IMR-90 (cell line): ENCODE measurements at regions not wholly inside any gene's neighbourhood (a gene's known extent, or its start where the extent isn't known, plus 50 kb on each side); places are given as distances from the start of the nearest gene placed in this dataset.

Experiments used
- ATAC-seq: fragments of 200-7000 bp; cut with Tn5 transposase; 2 replicates; pipeline ENCODE4 v1.9.1; 2020; ENCODE audit warnings: low read depth, mild to moderate bottlenecking, moderate library complexity
- BruUV-seq: library from RNA; stranded (reverse); fragments of 400-500 nt; replicated peaks from 2 replicates; lab custom pipeline; 2021; lab: Mats Ljungman, UMichigan
- CTCF ChIA-PET: fragments of 300-600 bp; formaldehyde crosslinking; extraction: SDS; loops from one replicate; lab custom pipeline; 2021; ENCODE audit warnings: antibody characterized with exemption; lab: Yijun Ruan, JAX
- POLR2A ChIA-PET: fragments of 300-600 bp; sonication (Branson Sonifier 250); formaldehyde crosslinking; loops from one replicate; lab custom pipeline; 2022; ENCODE audit warnings: antibody characterized with exemption; ENCODE audit not compliant: unreplicated experiment; lab: Charles Lee
- DNase-seq: peaks from one replicate; pipeline ENCODE4 v3.0.0; 2013
- H2AFZ ChIP-seq: replicated peaks from 2 replicates; pipeline ENCODE3; 2013; ENCODE audit warnings: low read length, mild to moderate bottlenecking; ENCODE audit not compliant: poor library complexity
- H2AK5ac ChIP-seq: 2 replicates; pipeline ENCODE4 v1.6.1; 2013; ENCODE audit warnings: low read depth, low read length, inconsistent platforms
- H2AK9ac ChIP-seq: replicated peaks from 2 replicates; pipeline ENCODE3; 2013; ENCODE audit warnings: mild to moderate bottlenecking, low read depth, low read length, moderate library complexity; ENCODE audit not compliant: poor library complexity
- H2BK120ac ChIP-seq: 2 replicates; pipeline ENCODE4 v1.6.1; 2013; ENCODE audit warnings: low read depth, low read length, inconsistent platforms
- H2BK15ac ChIP-seq: 3 replicates; pipeline ENCODE4 v1.6.1; 2013; ENCODE audit warnings: low read depth, low read length, inconsistent platforms
- H2BK20ac ChIP-seq: 2 replicates; pipeline ENCODE4 v1.6.1; 2013; ENCODE audit warnings: low read depth, mild to moderate bottlenecking, inconsistent platforms, low read length, moderate library complexity
- H2BK5ac ChIP-seq: 2 replicates; pipeline ENCODE4 v1.6.1; 2013; ENCODE audit warnings: mild to moderate bottlenecking, low read depth, low read length, inconsistent platforms; ENCODE audit not compliant: poor library complexity, severe bottlenecking
- H3K14ac ChIP-seq: replicated peaks from 2 replicates; pipeline ENCODE4 v1.6.1; 2013; ENCODE audit warnings: low read depth, low read length, inconsistent platforms
- H3K18ac ChIP-seq: 2 replicates; pipeline ENCODE4 v1.6.1; 2013; ENCODE audit warnings: low read depth, low read length, control low read depth
- H3K23ac ChIP-seq: 2 replicates; pipeline ENCODE4 v1.6.1; 2013; ENCODE audit warnings: low read depth, low read length, inconsistent platforms
- H3K27ac ChIP-seq: 2 replicates; pipeline ENCODE4 v1.5.1; 2013; ENCODE audit warnings: mild to moderate bottlenecking, control low read depth, low read length; ENCODE audit not compliant: insufficient read depth
- H3K27me3 ChIP-seq: 2 replicates; pipeline ENCODE4 v1.6.1; 2013; ENCODE audit warnings: low read length; ENCODE audit not compliant: control insufficient read depth, insufficient read depth
- H3K36me3 ChIP-seq: 2 replicates; pipeline ENCODE4 v1.6.1; 2013; ENCODE audit warnings: low read length, mixed read lengths; ENCODE audit not compliant: control insufficient read depth, insufficient read depth
- H3K4ac ChIP-seq: 2 replicates; pipeline ENCODE4 v1.6.1; 2013; ENCODE audit warnings: low read depth, low read length, inconsistent platforms
- H3K4me1 ChIP-seq: 2 replicates; pipeline ENCODE4 v1.6.1; 2013; ENCODE audit warnings: low read length, mixed read lengths; ENCODE audit not compliant: control insufficient read depth, insufficient read depth
- H3K4me2 ChIP-seq: 2 replicates; pipeline ENCODE4 v1.6.1; 2013; ENCODE audit warnings: low read depth, mild to moderate bottlenecking, control low read depth, low read length, moderate library complexity
- H3K4me3 ChIP-seq: 2 replicates; pipeline ENCODE4 v1.5.1; 2013; ENCODE audit warnings: low read depth, mild to moderate bottlenecking, control low read depth, low read length, moderate library complexity; ENCODE audit not compliant: insufficient read depth
- H3K56ac ChIP-seq: 2 replicates; pipeline ENCODE4 v1.6.1; 2013; ENCODE audit warnings: low read length, inconsistent platforms; ENCODE audit not compliant: insufficient read depth; ENCODE audit errors: extremely low read depth
- H3K79me1 ChIP-seq, 2 experiments: 2 replicates each; pipeline ENCODE4 v1.6.1; 2013; ENCODE audit warnings: low read length in 2 of 2, inconsistent platforms in 1 of 2, low read depth in 1 of 2
- H3K9ac ChIP-seq: 2 replicates; pipeline ENCODE4 v1.6.1; 2013; ENCODE audit warnings: low read depth, low read length, control low read depth
- H3K9me1 ChIP-seq: 2 replicates; pipeline ENCODE4 v1.6.1; 2013; ENCODE audit warnings: low read length, inconsistent platforms; ENCODE audit not compliant: insufficient read depth
- H3K9me3 ChIP-seq: 2 replicates; pipeline ENCODE4 v1.6.1; 2013; ENCODE audit warnings: low read length; ENCODE audit not compliant: control insufficient read depth, insufficient read depth
- H4K20me1 ChIP-seq: 2 replicates; pipeline ENCODE4 v1.6.1; 2013; ENCODE audit warnings: low read length, inconsistent platforms; ENCODE audit not compliant: insufficient read depth
- H4K5ac ChIP-seq: 2 replicates; pipeline ENCODE4 v1.6.1; 2013; ENCODE audit warnings: mild to moderate bottlenecking, low read depth, low read length, control low read depth
- H4K8ac ChIP-seq, 2 experiments: 2 replicates each; pipeline ENCODE4 v1.6.1; 2013; ENCODE audit warnings: low read depth in 2 of 2, low read length in 2 of 2, control low read depth in 1 of 2, inconsistent platforms in 1 of 2
- H4K91ac ChIP-seq: 2 replicates; pipeline ENCODE4 v1.6.1; 2013; ENCODE audit warnings: low read depth, low read length, inconsistent platforms; ENCODE audit not compliant: insufficient read depth
- BHLHE40 ChIP-seq: fragments of 150-350 bp; IDR thresholded peaks from 2 replicates; pipeline ENCODE4 v1.6.1; 2016; ENCODE audit warnings: mild to moderate bottlenecking, low read depth, low read length
- MAZ ChIP-seq: IDR thresholded peaks from 2 replicates; pipeline ENCODE4 v1.6.1; 2012; ENCODE audit warnings: low read depth, mild to moderate bottlenecking, low read length, improper control_type of control experiment, moderate library complexity, borderline replicate concordance
- NFE2L2 ChIP-seq: fragments of 150-350 bp; IDR thresholded peaks from 2 replicates; pipeline ENCODE4 v1.6.1; 2016; ENCODE audit warnings: low read depth, mild to moderate bottlenecking, low read length
- dilution Hi-C: fragments of 300-500 bp; cut with HindIII; formaldehyde crosslinking; loops from one replicate; pipeline ENCODE4 v1.14.3; 2018; ENCODE audit warnings: low sequenced_read_pairs; ENCODE audit not compliant: unreplicated experiment
- in situ Hi-C: fragments of 300-500 bp; cut with MboI; formaldehyde crosslinking; loops from 3 replicates; pipeline ENCODE4 v1.14.3; 2019; ENCODE audit warnings: low sequenced_read_pairs, inconsistent platforms, mixed read lengths
- intact Hi-C: fragments of 100-400 bp; cut with micrococcal nuclease; formaldehyde crosslinking; loops from 2 replicates; pipeline ENCODE4 v1.10.0; 2022
- TF ChIP-seq, protein P1 (sequence below): fragments of 150-350 bp; IDR thresholded peaks from 2 replicates; pipeline ENCODE4 v1.6.1; 2017; ENCODE audit warnings: mild to moderate bottlenecking, antibody characterized with exemption, low read length, low read depth

- no peak overlapping the region for H3K18ac ChIP-seq
- no peak overlapping the region for H3K56ac ChIP-seq
- H2AK9ac ChIP-seq, result no peak overlapping the region
- no peak overlapping the region for H2AFZ ChIP-seq
- in situ Hi-C loops, result no loop called here
- BruUV-seq, result no TSS peak
- DNase-seq (no peak), ATAC-seq (no peak)
- H2BK5ac ChIP-seq, result no peak overlapping the region
- H4K5ac ChIP-seq, result no peak overlapping the region
- H3K4ac ChIP-seq, result no peak overlapping the region
- no peaks in the 10 kb centered on the region for H3K4me1 ChIP-seq
- H3K27ac ChIP-seq, result no peak overlapping the region
- H3K4me3 ChIP-seq, result no peak overlapping the region
- H2AK5ac ChIP-seq, result no peak overlapping the region
- H2BK15ac ChIP-seq, result no peak overlapping the region
- no peak overlapping the region for H4K91ac ChIP-seq
- H3K27me3 ChIP-seq, result no peaks in the 10 kb centered on the region
- H3K4me2 ChIP-seq, result no peak overlapping the region
- H3K14ac ChIP-seq, result no peak overlapping the region
- no peaks in the 10 kb centered on the region for H3K79me1 ChIP-seq
- TF ChIP-seq MAZ (no peak), NFE2L2 (no peak), BHLHE40 (no peak)
- TF ChIP-seq, protein P1, sequence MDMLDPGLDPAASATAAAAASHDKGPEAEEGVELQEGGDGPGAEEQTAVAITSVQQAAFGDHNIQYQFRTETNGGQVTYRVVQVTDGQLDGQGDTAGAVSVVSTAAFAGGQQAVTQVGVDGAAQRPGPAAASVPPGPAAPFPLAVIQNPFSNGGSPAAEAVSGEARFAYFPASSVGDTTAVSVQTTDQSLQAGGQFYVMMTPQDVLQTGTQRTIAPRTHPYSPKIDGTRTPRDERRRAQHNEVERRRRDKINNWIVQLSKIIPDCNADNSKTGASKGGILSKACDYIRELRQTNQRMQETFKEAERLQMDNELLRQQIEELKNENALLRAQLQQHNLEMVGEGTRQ, result no peak
- H3K9ac ChIP-seq, result no peak overlapping the region
- no peak overlapping the region for H4K8ac ChIP-seq
- ChIA-PET CTCF (no interaction called here), POLR2A (no interaction called here)
- H3K36me3 ChIP-seq, result no peaks in the 10 kb centered on the region
- no peak overlapping the region for H3K23ac ChIP-seq
- intact Hi-C loops, result no loop called here
- no peak overlapping the region for H2BK20ac ChIP-seq
- dilution Hi-C loops, result no loop called here
- no peaks in the 10 kb centered on the region for H4K20me1 ChIP-seq
- H2BK120ac ChIP-seq, result no peak overlapping the region
- H3K9me3 ChIP-seq, result no peaks in the 10 kb centered on the region
- no peaks in the 10 kb centered on the region for H3K9me1 ChIP-seq
Measured at GRCh38 chr4:67343199-67343598, 202.1 kb downstream of the CENPC start.
